PC-9 (cell line): ENCODE measurements at regions not wholly inside any gene's neighbourhood (a gene's known extent, or its start where the extent isn't known, plus 50 kb on each side); places are given as distances from the start of the nearest gene placed in this dataset.

ENCODE experiments used
- BruUV-seq: library from RNA; stranded (reverse); fragments of 400-500 nt; replicated peaks from 2 replicates; lab custom pipeline; 2021; lab: Mats Ljungman, UMichigan
- CTCF ChIA-PET: fragments of 300-600 bp; sonication (Branson Sonifier 250); formaldehyde crosslinking; loops from one replicate; lab custom pipeline; 2022; ENCODE audit warnings: antibody characterized with exemption; lab: Charles Lee
- POLR2A ChIA-PET: fragments of 300-600 bp; sonication (Branson Sonifier 250); formaldehyde crosslinking; loops from one replicate; lab custom pipeline; 2022; ENCODE audit warnings: antibody characterized with exemption; ENCODE audit not compliant: unreplicated experiment; lab: Charles Lee
- DNase-seq, 2 experiments: peaks; one replicate each; pipeline versions ENCODE4 v3.0.0 to v3.0.0-alpha.2; 2015 to 2022; ENCODE audit warnings: mixed read lengths in 1 of 2
- H2AFZ ChIP-seq: fragments of 200-600 bp; sonication (generic); 2 replicates; pipeline ENCODE4 v1.8.1; 2017; ENCODE audit warnings: antibody characterized with exemption
- H3F3A ChIP-seq: fragments of 200-600 bp; sonication (generic); 2 replicates; pipeline ENCODE4 v1.8.1; 2017; ENCODE audit warnings: antibody characterized with exemption, mild to moderate bottlenecking, low read depth; ENCODE audit not compliant: insufficient read depth
- H3K27ac ChIP-seq: fragments of 200-600 bp; sonication (generic); 2 replicates; pipeline ENCODE4 v1.6.1; 2016; ENCODE audit warnings: mixed run types
- H3K27me3 ChIP-seq: fragments of 200-600 bp; sonication (generic); 2 replicates; pipeline ENCODE4 v1.6.1; 2016; ENCODE audit warnings: low read depth, mixed run types; ENCODE audit not compliant: insufficient read depth
- H3K36me3 ChIP-seq: fragments of 200-600 bp; sonication (generic); 2 replicates; pipeline ENCODE4 v1.6.1; 2016; ENCODE audit warnings: low read depth, mixed run types
- H3K4me1 ChIP-seq: fragments of 200-600 bp; sonication (generic); replicated peaks from 2 replicates; pipeline ENCODE4 v1.6.1; 2016; ENCODE audit warnings: mixed run types; ENCODE audit not compliant: insufficient read depth
- H3K4me2 ChIP-seq: fragments of 200-600 bp; sonication (generic); 2 replicates; pipeline ENCODE4 v1.6.1; 2017; ENCODE audit warnings: mixed run types
- H3K4me3 ChIP-seq: fragments of 200-600 bp; sonication (generic); 2 replicates; pipeline ENCODE4 v1.6.1; 2016; ENCODE audit warnings: mixed run types
- H3K79me2 ChIP-seq: fragments of 200-600 bp; sonication (generic); 2 replicates; pipeline ENCODE4 v1.6.1; 2017; ENCODE audit warnings: low read depth, mixed run types
- H3K9me2 ChIP-seq: fragments of 200-600 bp; sonication (generic); 2 replicates; pipeline ENCODE4 v1.8.1; 2017; ENCODE audit warnings: mild to moderate bottlenecking; ENCODE audit not compliant: insufficient read depth
- H3K9me3 ChIP-seq: fragments of 200-600 bp; sonication (generic); 2 replicates; pipeline ENCODE4 v1.8.1; 2016; ENCODE audit warnings: low read depth; ENCODE audit not compliant: insufficient read depth
- H4K20me1 ChIP-seq: fragments of 200-600 bp; sonication (generic); 2 replicates; pipeline ENCODE4 v1.8.1; 2017; ENCODE audit not compliant: insufficient read depth
- CTCF ChIP-seq: fragments of 200-600 bp; sonication (generic); conservative IDR thresholded peaks from 2 replicates; pipeline ENCODE4 v1.6.1; 2017; ENCODE audit warnings: mixed run types, antibody characterized with exemption, mild to moderate bottlenecking, moderate library complexity
- EZH2 ChIP-seq: fragments of 200-600 bp; sonication (generic); IDR thresholded peaks from 2 replicates; pipeline ENCODE4 v1.8.0; 2017; ENCODE audit warnings: antibody characterized with exemption, low read depth
- intact Hi-C: fragments of 100-400 bp; cut with micrococcal nuclease; formaldehyde crosslinking; loops from one replicate; pipeline ENCODE4 v1.10.0; 2022; ENCODE audit not compliant: unreplicated experiment

DNA sequence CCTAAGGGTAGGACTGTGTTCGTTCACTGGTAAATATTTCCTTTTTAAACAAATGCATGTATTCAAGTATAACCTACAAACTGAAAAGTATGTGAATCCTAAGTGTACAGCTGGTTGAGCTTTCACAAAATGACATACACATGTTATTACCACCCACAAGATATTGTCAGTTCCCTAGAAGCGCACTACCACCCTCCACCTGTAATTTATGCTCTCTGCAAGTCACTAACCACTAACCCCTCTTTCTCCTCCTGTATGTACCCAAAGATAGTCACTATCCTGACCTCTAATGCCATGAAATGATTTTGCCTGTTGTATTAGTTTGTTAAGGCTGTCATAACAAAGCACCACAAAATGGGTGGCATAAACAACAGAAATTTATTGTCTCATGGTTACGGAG is 82.8 kb upstream of the CHODL start:
- Histone ChIP-seq H3F3A (no peaks in the 10 kb centered on the region), H3K4me1 (no peaks in the 10 kb centered on the region), H2AFZ (no peak overlapping the region), H3K79me2 (no peaks in the 10 kb centered on the region), H3K27me3 (no peaks in the 10 kb centered on the region), H3K4me3 (no peak overlapping the region), H3K9me3 (no peaks in the 10 kb centered on the region), H3K9me2 (no peaks in the 10 kb centered on the region), H4K20me1 (no peaks in the 10 kb centered on the region), H3K4me2 (no peak overlapping the region), H3K27ac (no peak overlapping the region), H3K36me3 (no peaks in the 10 kb centered on the region)
- intact Hi-C loops, result no loop called here
- TF ChIP-seq CTCF, result no peak
- TF ChIP-seq EZH2, result no peak
- CTCF ChIA-PET, result no interaction called here
- POLR2A ChIA-PET, result no interaction called here
- no TSS peak for BruUV-seq
- DNase-seq, result no peak

DNA sequence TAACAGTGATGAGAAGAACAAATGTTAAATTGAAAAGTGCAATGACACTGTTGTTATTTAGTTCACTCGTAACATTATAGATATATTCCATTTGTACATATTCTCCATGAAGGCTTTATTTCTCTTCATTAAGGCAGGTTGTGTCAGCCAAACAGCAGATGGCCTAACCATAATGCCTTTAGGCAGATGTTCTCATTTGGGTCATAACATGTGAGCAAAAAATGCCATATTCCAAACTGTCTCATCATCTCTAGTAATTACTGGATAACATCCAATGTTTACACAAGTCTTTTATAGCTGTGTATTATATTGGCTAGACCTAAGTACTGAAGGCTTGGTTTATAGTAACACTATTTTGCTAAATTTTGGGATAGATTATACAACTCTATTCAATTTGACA is 87.2 kb upstream of the CHODL start:
- H3K27ac ChIP-seq, result no peak overlapping the region
- intact Hi-C loops, result no loop called here
- H3K4me2 ChIP-seq, result no peak overlapping the region
- H3K9me2 ChIP-seq, result no peaks in the 10 kb centered on the region
- no peaks in the 10 kb centered on the region for H3K36me3 ChIP-seq
- H3F3A ChIP-seq, result no peaks in the 10 kb centered on the region
- CTCF ChIA-PET, result no interaction called here
- H3K4me3 ChIP-seq, result no peak overlapping the region
- no peak overlapping the region for H2AFZ ChIP-seq
- TF ChIP-seq CTCF, result no peak
- no peak for TF ChIP-seq EZH2
- no TSS peak for BruUV-seq
- POLR2A ChIA-PET, result no interaction called here
- no peaks in the 10 kb centered on the region for H3K27me3 ChIP-seq
- no peak for DNase-seq
- H3K79me2 ChIP-seq, result no peaks in the 10 kb centered on the region
- H3K4me1 ChIP-seq, result no peaks in the 10 kb centered on the region
- H4K20me1 ChIP-seq, result no peaks in the 10 kb centered on the region
- no peaks in the 10 kb centered on the region for H3K9me3 ChIP-seq

DNA sequence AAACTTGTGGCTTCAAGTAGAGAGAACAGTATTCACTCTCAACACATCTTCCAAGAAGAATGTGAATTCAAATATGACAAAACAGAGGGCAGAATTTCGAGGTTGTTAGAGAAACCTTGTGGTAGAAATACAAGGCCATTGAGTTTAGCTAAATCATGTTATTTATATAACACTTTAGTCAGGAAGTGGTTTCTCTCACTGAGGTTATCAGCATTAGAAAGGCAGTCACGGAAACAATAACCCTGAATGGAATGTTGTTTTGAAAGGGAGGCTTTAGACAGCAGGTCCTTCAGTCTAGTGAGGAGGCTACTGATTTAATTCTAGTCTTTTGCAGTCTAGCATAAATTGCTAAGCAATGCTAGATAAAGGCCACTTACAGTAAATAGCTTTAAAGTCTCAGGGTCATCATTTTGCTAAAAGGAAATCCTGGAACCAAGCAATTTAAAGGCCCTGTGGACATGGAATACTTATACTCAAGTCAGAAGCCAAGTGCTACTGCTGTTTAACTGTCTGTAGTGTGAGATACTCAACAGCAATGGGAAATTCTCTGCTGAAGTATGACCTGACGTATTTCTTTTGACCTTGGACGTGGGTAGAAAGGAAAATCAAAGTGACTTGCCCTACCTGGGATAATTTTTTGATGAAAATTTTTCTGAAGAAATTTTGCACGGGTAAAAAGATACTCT is 89.0 kb upstream of the CHODL start:
- Histone ChIP-seq H3K27ac (no peak overlapping the region), H3K4me2 (no peak overlapping the region), H3K79me2 (no peaks in the 10 kb centered on the region), H3K4me1 (no peaks in the 10 kb centered on the region), H3K9me3 (no peaks in the 10 kb centered on the region), H3K27me3 (no peaks in the 10 kb centered on the region), H4K20me1 (no peaks in the 10 kb centered on the region), H3K4me3 (no peak overlapping the region), H3K9me2 (no peaks in the 10 kb centered on the region), H3F3A (no peaks in the 10 kb centered on the region), H3K36me3 (no peaks in the 10 kb centered on the region), H2AFZ (no peak overlapping the region)
- DNase-seq, result no peak
- TF ChIP-seq CTCF (no peak), EZH2 (no peak)
- CTCF ChIA-PET, result no interaction called here
- POLR2A ChIA-PET, result no interaction called here
- BruUV-seq, result no TSS peak
- intact Hi-C loops, result no loop called here
